ENCODE measurements at regions not wholly inside any gene's neighbourhood (a gene's known extent, or its start where the extent isn't known, plus 50 kb on each side); places are given as distances from the start of the nearest gene placed in this dataset.

GRCh38 chr10:3363311-3364045 is 190.9 kb upstream of the PITRM1 start:
- H3K27me3 Mint-ChIP-seq (ENCODE audit: low read depth), result peaks cover 6% of the 10 kb centered on the region
- H3K4me3 Mint-ChIP-seq, result no peak overlapping the region
- peak overlapping the region; percentile 66 to 91 (median 83) for H3K27ac Mint-ChIP-seq
- H3K36me3 Mint-ChIP-seq (ENCODE audit: low read depth), result peaks cover 4% of the 10 kb centered on the region
- TF ChIP-seq CTCF (IDR thresholded peaks at IDR 0.05; ENCODE audit: unreplicated experiment in 3 of 3), result no peak
- H3K9me3 Mint-ChIP-seq, result peaks cover 22% of the 10 kb centered on the region
- peaks cover 5% of the 10 kb centered on the region for H3K4me1 Mint-ChIP-seq

GRCh38 chr10:3362394-3362793 is 189.8 kb upstream of the PITRM1 start:
- Mint-ChIP-seq H3K4me1 (peaks cover 5% of the 10 kb centered on the region), H3K4me3 (no peak overlapping the region), H3K36me3 (ENCODE audit: low read depth) (peaks cover 4% of the 10 kb centered on the region), H3K9me3 (peaks cover 26% of the 10 kb centered on the region), H3K27ac (no peak overlapping the region), H3K27me3 (ENCODE audit: low read depth) (peaks cover 6% of the 10 kb centered on the region)
- TF ChIP-seq CTCF (IDR thresholded peaks at IDR 0.05; ENCODE audit: unreplicated experiment in 3 of 3), result no peak

- TF ChIP-seq CTCF (IDR thresholded peaks at IDR 0.05; ENCODE audit: unreplicated experiment in 3 of 3), result no peak
- peaks cover 4% of the 10 kb centered on the region for H3K36me3 Mint-ChIP-seq (ENCODE audit: low read depth)
- H3K4me1 Mint-ChIP-seq, result peaks cover 5% of the 10 kb centered on the region
- H3K9me3 Mint-ChIP-seq, result peaks cover 26% of the 10 kb centered on the region
- H3K27ac Mint-ChIP-seq, result no peak overlapping the region
- H3K27me3 Mint-ChIP-seq (ENCODE audit: low read depth), result peaks cover 6% of the 10 kb centered on the region
- no peak overlapping the region for H3K4me3 Mint-ChIP-seq
These were observed 189.1 kb upstream of the PITRM1 start for GRCh38 chr10:3361640-3362039.

- Mint-ChIP-seq H3K9me3 (peaks cover 33% of the 10 kb centered on the region), H3K4me3 (no peak overlapping the region), H3K27ac (no peak overlapping the region), H3K27me3 (ENCODE audit: low read depth) (peaks cover 2% of the 10 kb centered on the region), H3K4me1 (peaks cover 11% of the 10 kb centered on the region), H3K36me3 (ENCODE audit: low read depth) (peaks cover 4% of the 10 kb centered on the region)
- no peak for TF ChIP-seq CTCF (IDR thresholded peaks at IDR 0.05; ENCODE audit: unreplicated experiment in 3 of 3)
These were observed 185.2 kb upstream of the PITRM1 start for GRCh38 chr10:3357737-3358136.

- Mint-ChIP-seq H3K27ac (no peak overlapping the region), H3K9me3 (peaks cover 22% of the 10 kb centered on the region), H3K36me3 (ENCODE audit: low read depth) (no peaks in the 10 kb centered on the region), H3K4me1 (peaks cover 18% of the 10 kb centered on the region), H3K4me3 (no peak overlapping the region), H3K27me3 (ENCODE audit: low read depth) (no peaks in the 10 kb centered on the region)
- no peak for TF ChIP-seq CTCF (IDR thresholded peaks at IDR 0.05; ENCODE audit: unreplicated experiment in 3 of 3)
These were observed 183.0 kb upstream of the PITRM1 start for GRCh38 chr10:3355536-3355935.
